ENCODE measurements at regions not wholly inside any gene's neighbourhood (a gene's known extent, or its start where the extent isn't known, plus 50 kb on each side); places are given as distances from the start of the nearest gene placed in this dataset.
"Not testable (repeated sequence)": the region's sequence is repeated elsewhere in the genome, so short reads cannot be mapped to it uniquely, and the experiment has no call there.

GRCh38 chr18:22044474-22045220 lies 124.7 kb upstream of the GATA6 start:
- DNase-seq: no peak

- DNase-seq: no peak
Observed at GRCh38 chr18:22045221-22045918, 124.0 kb upstream of the GATA6 start.

- DNase-seq: no peak
Observed at GRCh38 chr18:22046473-22046872, 122.9 kb upstream of the GATA6 start.

GRCh38 chr18:22047485-22047884 lies 121.9 kb upstream of the GATA6 start:
- DNase-seq: no peak

- DNase-seq: no peak
Observed at GRCh38 chr18:22048221-22048620, 121.2 kb upstream of the GATA6 start.

- DNase-seq: no peak
Observed at GRCh38 chr18:22048932-22049615, 120.3 kb upstream of the GATA6 start.

- no peak for DNase-seq
Observed at GRCh38 chr18:22052405-22053105, 116.8 kb upstream of the GATA6 start.

GRCh38 chr18:22055466-22056238 lies 113.7 kb upstream of the GATA6 start:
- no peak for DNase-seq

- DNase-seq: no peak
Observed at GRCh38 chr18:22056950-22057349, 112.4 kb upstream of the GATA6 start.

GRCh38 chr18:22057908-22058527 lies 111.4 kb upstream of the GATA6 start:
- DNase-seq: no peak

GRCh38 chr18:22060361-22060760 lies 109.0 kb upstream of the GATA6 start:
- no peak for DNase-seq

GRCh38 chr18:22063102-22063501 lies 106.3 kb upstream of the GATA6 start:
- no peak for DNase-seq

- DNase-seq: no peak
Observed at GRCh38 chr18:22063672-22064071, 105.7 kb upstream of the GATA6 start.

- DNase-seq: no peak
Observed at GRCh38 chr18:22064581-22064980, 104.8 kb upstream of the GATA6 start.

- DNase-seq: no peak
Observed at GRCh38 chr18:22065311-22065710, 104.1 kb upstream of the GATA6 start.

- no peak for DNase-seq
Observed at GRCh38 chr18:22066083-22066485, 103.3 kb upstream of the GATA6 start.

- DNase-seq: no peak
Observed at GRCh38 chr18:22067109-22067508, 102.3 kb upstream of the GATA6 start.

- no peak for DNase-seq
Observed at GRCh38 chr18:22067682-22068081, 101.7 kb upstream of the GATA6 start.

- not testable (repeated sequence) for DNase-seq
Observed at GRCh38 chr18:22068784-22069183, 100.6 kb upstream of the GATA6 start.

GRCh38 chr18:22069916-22070315 lies 99.5 kb upstream of the GATA6 start:
- DNase-seq: no peak

- no peak for DNase-seq
Observed at GRCh38 chr18:22073411-22073810, 96.0 kb upstream of the GATA6 start.
